Suppressor macrophage (primary cell): ENCODE measurements at regions not wholly inside any gene's neighbourhood (a gene's known extent, or its start where the extent isn't known, plus 50 kb on each side); places are given as distances from the start of the nearest gene placed in this dataset.

ENCODE experiments used
- DNase-seq, 4 experiments: peaks; one replicate each; pipeline ENCODE4 v3.0.0-alpha.2; 2020 to 2022

DNA sequence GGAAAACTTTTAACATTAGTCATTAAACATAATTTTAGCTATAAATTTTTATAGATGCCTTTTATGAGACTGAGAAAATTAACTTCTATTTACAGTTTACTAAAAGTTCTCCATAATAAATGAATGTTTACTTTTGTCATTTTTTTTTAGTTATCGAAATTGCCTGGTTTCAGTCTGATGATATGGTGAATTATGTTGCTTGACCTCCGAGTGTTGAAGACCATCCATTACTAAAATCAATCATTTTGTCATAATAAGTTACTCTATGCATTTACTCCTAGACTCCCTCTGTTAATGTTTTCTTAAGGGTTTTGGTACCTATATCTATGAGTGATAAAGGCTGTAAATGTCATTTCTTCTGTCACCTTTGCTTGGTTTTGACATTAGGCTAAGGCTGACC, 516.0 kb upstream of the ROBO1 start:
- DNase-seq: no peak

- no peak for DNase-seq
These were observed 510.3 kb upstream of the ROBO1 start for GRCh38 chr3:80278056-80278455.

- DNase-seq: no peak
These were observed 507.3 kb upstream of the ROBO1 start for GRCh38 chr3:80275120-80275519.

GRCh38 chr3:80263260-80263659, 495.5 kb upstream of the ROBO1 start:
- DNase-seq: no peak

DNA sequence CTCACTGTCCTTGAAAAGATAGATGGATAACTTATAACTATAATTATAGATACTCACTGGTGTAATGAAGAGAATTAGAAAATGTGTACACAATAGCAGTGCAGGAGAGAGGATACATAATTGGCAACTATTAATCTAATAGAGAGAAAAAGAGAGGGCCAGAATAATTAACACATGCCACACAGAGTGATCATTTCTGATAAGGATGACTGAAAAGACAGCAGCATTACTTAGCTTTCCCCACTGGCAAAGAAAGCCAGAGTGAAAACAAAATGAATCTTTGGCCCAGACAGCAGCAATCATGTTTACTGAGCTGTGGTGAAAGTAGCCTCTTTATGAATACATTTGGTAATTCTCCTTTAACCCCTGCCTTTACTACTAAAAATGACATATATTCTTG, 493.3 kb upstream of the ROBO1 start:
- no peak for DNase-seq

DNA sequence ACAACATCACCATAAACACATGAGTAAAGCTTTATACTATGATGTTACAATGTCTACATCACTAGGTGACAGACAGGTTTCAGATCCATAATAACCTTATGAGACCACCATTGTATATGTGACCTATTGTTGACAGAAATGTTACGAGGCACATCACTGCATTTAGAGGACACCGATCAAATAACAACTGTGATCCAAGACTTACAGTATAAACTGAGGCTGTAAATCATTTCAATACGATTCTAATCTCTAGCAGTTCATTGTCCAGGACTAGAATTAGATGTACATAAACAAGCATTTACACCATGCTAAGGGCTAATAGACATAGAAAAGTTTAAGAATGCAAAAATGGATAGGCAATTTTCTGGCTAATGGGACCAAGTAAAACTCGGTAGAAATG, 491.9 kb upstream of the ROBO1 start:
- DNase-seq: no peak

DNA sequence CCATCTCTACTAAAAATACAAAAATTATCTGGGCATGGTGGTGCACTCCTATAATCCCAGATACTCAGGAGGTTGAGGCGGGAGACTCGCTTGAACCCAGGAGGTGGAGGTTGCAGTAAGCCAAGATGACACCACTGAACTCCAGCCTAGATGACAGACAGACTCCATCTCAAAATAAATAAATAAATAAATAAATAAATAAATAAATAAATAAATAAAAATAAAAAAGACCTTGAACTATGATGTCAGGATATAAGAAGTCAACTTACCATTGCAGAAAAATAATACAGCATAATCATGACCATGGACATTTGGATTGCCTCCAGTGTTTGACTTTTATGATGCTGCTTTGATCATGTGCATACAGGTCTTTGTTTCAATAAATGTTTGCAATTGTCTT, 484.3 kb upstream of the ROBO1 start:
- DNase-seq: no peak

GRCh38 chr3:80247766-80248165, 480.0 kb upstream of the ROBO1 start:
- no peak for DNase-seq

- no peak for DNase-seq
These were observed 476.6 kb upstream of the ROBO1 start for GRCh38 chr3:80244390-80244789.

- no peak for DNase-seq
These were observed 474.0 kb upstream of the ROBO1 start for GRCh38 chr3:80241791-80242190.

DNA sequence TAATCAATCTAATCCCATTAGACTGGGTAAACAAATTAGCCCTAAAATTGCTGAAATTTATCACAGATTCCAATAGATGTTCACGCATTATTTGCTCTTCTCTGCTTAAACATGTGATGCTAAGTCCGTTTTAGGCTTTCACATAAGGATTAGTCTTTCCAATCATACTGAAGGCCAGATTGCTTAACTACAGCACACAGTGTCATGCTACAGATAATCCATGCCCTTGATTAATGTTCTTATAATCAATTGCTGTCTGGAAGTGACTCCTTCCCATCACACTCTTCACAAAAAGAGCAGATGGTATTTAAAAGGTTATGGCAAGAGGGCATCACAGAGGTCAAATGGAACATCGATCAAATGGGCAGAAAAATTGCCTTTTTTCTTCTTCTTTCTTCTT, 471.5 kb upstream of the ROBO1 start:
- no peak for DNase-seq

- no peak for DNase-seq
These were observed 470.8 kb upstream of the ROBO1 start for GRCh38 chr3:80238606-80239005.

- DNase-seq: no peak
These were observed 470.4 kb upstream of the ROBO1 start for GRCh38 chr3:80238152-80238551.

- no peak for DNase-seq
These were observed 466.9 kb upstream of the ROBO1 start for GRCh38 chr3:80234706-80235105.

DNA sequence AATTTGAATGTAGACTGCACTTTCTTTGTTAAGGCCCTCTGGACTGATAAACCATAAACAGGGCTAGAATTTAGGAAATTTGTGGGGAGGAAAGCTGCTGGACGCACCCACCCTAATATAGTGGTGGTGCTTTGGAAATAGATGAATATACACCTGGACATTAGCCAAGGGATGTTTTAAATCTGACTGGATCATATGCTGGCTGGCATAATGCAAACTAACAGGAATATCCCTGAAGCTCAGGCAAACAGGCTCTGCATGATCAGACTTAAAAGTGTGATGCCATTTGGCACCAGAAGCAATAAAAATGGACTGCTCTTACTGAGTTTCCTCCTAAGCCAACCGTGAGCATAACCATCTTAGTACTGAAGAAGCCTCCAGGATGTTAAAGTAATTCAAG, 465.8 kb upstream of the ROBO1 start:
- no peak for DNase-seq

DNA sequence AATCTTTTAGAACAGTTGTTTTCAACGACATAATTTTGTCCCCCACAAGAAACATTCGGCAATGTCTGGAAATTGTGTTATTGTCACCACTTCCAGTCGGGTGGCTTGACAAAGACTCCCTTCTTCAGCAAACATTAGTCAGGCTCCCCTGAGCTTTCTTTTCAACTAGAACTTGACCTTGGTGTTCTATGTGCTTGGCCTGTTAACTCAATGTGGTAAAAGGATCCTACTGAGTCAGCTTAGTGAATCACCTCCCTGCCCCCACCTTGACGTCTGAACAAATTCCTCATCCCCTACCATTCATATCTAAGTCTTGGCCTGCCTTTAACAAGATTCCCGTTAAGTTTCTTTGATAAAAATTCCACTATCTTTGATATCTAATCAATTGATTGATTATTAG, 465.0 kb upstream of the ROBO1 start:
- no peak for DNase-seq

GRCh38 chr3:80230962-80231361, 463.2 kb upstream of the ROBO1 start:
- DNase-seq: no peak

DNA sequence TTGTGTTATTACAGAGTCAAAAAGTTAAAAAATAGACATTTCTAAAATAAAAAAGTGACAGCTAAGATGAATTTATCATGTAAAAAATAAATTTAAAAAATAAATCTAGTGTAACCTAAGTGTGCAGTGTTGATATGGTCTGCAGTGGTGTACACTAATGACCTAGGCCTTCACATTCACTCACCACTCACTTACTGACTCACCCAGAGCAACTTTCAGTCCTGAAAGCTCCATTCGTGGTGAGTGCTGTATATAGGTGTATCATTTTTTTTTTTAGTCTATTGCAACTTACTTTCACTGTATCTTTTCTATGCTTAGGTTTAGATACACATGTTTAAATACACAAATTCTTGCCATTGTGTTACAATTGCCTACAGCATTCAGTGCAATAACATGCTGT, 459.4 kb upstream of the ROBO1 start:
- DNase-seq: no peak

- DNase-seq: no peak
These were observed 447.4 kb upstream of the ROBO1 start for GRCh38 chr3:80215191-80215590.

- no peak for DNase-seq
These were observed 445.3 kb upstream of the ROBO1 start for GRCh38 chr3:80213086-80213485.

DNA sequence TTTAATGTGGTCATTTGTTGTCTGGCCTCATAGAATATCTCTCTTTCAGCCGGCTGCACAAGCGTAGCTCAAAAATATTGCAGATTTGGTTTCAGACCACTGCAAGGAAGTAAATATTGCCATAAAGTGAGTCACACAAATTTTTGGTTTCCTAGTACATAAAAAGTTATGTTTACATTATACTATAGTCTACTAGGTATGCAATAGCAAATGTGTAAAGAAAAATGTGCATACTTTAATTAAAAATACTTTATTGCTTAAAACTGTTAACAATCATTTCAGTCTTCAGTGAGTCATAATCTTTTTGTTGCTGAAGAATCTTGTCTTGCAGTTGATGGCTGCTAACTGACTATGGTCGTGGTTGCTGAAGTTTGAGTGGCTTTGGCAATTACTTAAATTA, 425.1 kb upstream of the ROBO1 start:
- no peak for DNase-seq

GRCh38 chr3:80190051-80190450, 422.3 kb upstream of the ROBO1 start:
- no peak for DNase-seq

DNA sequence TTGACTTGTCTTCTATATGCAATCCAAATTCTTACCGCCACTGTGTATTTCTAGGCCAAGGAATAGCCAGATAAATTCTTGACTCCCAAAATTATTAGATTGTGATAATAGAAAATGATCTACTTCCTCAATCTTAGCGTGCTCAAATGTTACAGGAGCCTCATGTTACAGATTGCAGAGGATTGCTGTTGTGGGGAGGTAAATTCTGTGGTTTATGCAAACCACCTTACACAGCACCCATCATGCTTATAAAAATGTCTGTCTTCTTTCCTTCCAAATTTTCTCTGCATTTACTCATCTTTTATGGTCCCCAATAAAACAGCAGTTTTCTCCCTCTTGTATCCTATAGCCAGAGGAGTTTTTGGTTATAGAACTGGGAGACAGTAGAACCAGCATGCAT, 420.2 kb upstream of the ROBO1 start:
- no peak for DNase-seq

GRCh38 chr3:80159990-80160506, 392.2 kb upstream of the ROBO1 start:
- no peak for DNase-seq

DNA sequence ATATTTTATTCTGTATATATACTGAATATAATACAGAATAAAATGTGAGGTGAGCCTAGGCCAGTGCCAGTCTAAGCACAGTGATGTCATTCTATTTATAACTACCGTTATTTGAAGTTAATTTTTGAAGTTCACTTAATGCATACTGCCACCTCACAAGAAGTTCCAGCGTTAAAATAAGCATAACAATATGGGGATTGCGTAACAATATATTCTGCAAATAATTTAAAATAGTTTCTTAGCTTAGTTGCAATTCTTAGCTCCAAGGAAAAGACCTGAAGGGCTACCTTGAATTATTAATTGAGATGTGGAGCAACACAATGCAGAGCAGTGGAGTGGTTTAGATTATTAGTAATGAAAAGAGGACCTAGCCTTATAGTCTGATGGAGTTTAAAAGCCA, 390.5 kb upstream of the ROBO1 start:
- DNase-seq: no peak

DNA sequence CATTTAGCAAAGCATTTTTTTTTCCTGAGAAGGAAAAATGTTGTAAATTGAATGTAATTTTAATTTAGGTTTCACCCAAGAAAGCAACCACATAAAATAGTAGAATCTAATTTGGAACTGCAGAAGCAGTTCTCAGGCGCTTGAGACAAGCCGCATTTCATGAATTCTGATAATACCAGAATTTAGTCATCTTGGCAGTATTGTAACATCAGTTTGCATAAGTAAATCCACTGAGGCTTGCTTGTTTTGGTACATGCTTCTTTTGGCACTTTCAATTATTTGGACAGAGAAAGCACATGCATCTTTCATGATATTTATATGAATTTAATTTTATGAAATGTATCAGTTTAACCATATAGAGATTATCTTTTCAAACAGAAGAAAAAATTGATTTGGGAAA, 389.7 kb upstream of the ROBO1 start:
- no peak for DNase-seq
